CD4-positive, alpha-beta memory T cell (primary cell): ENCODE measurements at regions not wholly inside any gene's neighbourhood (a gene's known extent, or its start where the extent isn't known, plus 50 kb on each side); places are given as distances from the start of the nearest gene placed in this dataset.

ENCODE experiments used
- CTCF ChIA-PET: fragments of 350-600 bp; sonication (Branson Sonifier 250); formaldehyde crosslinking; loops from one replicate; lab custom pipeline; 2021; ENCODE audit warnings: inconsistent platforms; ENCODE audit not compliant: partially characterized antibody; lab: Charles Lee
- POLR2A ChIA-PET: fragments of 350-600 bp; sonication (Branson Sonifier 250); formaldehyde crosslinking; loops from one replicate; lab custom pipeline; 2021; ENCODE audit not compliant: partially characterized antibody; lab: Charles Lee
- DNase-seq, 5 donors: peaks; one replicate each; pipeline versions ENCODE4 v3.0.0 to v3.0.0-alpha.2; 2020 to 2022; ENCODE audit warnings: mixed read lengths in 1 of 5
- H3K27ac ChIP-seq: one replicate; pipeline ENCODE4 v1.7.0; 2013; ENCODE audit warnings: low read depth, low read length
- H3K27me3 ChIP-seq: 2 replicates; pipeline ENCODE4 v1.7.0; 2013; ENCODE audit warnings: mild to moderate bottlenecking, low read length, moderate library complexity; ENCODE audit not compliant: insufficient read depth
- H3K36me3 ChIP-seq: 2 replicates; pipeline ENCODE4 v1.7.0; 2013; ENCODE audit warnings: mild to moderate bottlenecking, low read length, moderate library complexity; ENCODE audit not compliant: insufficient read depth
- H3K4me1 ChIP-seq: 2 replicates; pipeline ENCODE4 v1.7.0; 2013; ENCODE audit warnings: mild to moderate bottlenecking, low read length, moderate library complexity; ENCODE audit not compliant: insufficient read depth
- H3K4me3 ChIP-seq, 2 donors: one replicate each; pipeline ENCODE4 v1.7.0; 2013; ENCODE audit warnings: low read length in 2 of 2, mild to moderate bottlenecking in 1 of 2
- H3K9me3 ChIP-seq, 2 donors: one replicate each; pipeline ENCODE4 v1.7.0; 2013; ENCODE audit warnings: low read length in 2 of 2, control low read depth in 1 of 2; ENCODE audit not compliant: control insufficient read depth in 1 of 2
- H3K27ac Mint-ChIP-seq, 7 donors: one replicate each; pipeline ENCODE4 v1.8.0; 2020 to 2021; ENCODE audit warnings: mixed read lengths in 7 of 7, mild to moderate bottlenecking in 6 of 7, inconsistent platforms in 3 of 7, moderate library complexity in 3 of 7
- H3K27me3 Mint-ChIP-seq, 2 donors: one replicate each; pipeline ENCODE4 v1.8.0; 2020 to 2021; ENCODE audit warnings: mixed read lengths in 2 of 2
- H3K36me3 Mint-ChIP-seq, 2 donors: one replicate each; pipeline ENCODE4 v1.8.0; 2020 to 2021; ENCODE audit warnings: mixed read lengths in 2 of 2, inconsistent platforms in 1 of 2, mild to moderate bottlenecking in 1 of 2
- H3K4me1 Mint-ChIP-seq, 4 donors: one replicate each; pipeline ENCODE4 v1.8.0; 2020 to 2021; ENCODE audit warnings: mixed read lengths in 4 of 4, mild to moderate bottlenecking in 1 of 4
- H3K4me3 Mint-ChIP-seq, 8 donors: one replicate each; pipeline ENCODE4 v1.8.0; 2020 to 2021; ENCODE audit warnings: mixed read lengths in 8 of 8, mild to moderate bottlenecking in 7 of 8, moderate library complexity in 6 of 8, inconsistent platforms in 3 of 8
- H3K9me3 Mint-ChIP-seq, 8 donors: one replicate each; pipeline ENCODE4 v1.8.0; 2020 to 2021; ENCODE audit warnings: mixed read lengths in 8 of 8, mild to moderate bottlenecking in 5 of 8, inconsistent platforms in 3 of 8, moderate library complexity in 1 of 8
- intact Hi-C: fragments of 100-400 bp; cut with micrococcal nuclease; formaldehyde crosslinking; loops from one replicate; pipeline ENCODE4 v1.15.1; 2023

DNA sequence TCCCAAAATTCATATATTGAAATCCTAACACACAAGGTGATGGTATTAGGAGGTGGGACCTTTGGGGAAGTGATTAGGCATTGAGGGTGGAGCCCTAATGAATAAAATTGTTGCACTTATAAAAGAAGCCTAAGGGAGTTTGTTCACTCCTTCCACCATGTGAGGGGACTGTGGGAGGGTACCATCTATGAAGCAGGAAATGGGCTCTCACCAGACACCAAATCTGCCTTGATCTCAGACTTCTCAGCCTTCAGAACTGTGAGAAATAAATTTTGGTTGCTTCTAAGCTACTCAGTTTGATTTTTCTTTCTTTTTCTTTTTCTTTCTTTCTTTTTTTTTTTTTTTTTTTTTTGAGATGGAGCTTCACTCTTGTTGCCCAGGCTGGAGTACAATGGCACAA is 116.2 kb upstream of the GPC3 start:
- H3K27me3 Mint-ChIP-seq: no peaks in the 10 kb centered on the region
- H3K9me3 ChIP-seq: no peaks in the 10 kb centered on the region
- ChIA-PET POLR2A (no interaction called here), CTCF (no interaction called here)
- no peak overlapping the region for H3K4me3 ChIP-seq
- H3K36me3 ChIP-seq: no peaks in the 10 kb centered on the region
- no peak overlapping the region for H3K27ac Mint-ChIP-seq
- no peaks in the 10 kb centered on the region for H3K4me1 ChIP-seq
- H3K9me3 Mint-ChIP-seq: peaks cover 0 to 5% (median 0%) of the 10 kb centered on the region in 8 donors
- H3K36me3 Mint-ChIP-seq: no peaks in the 10 kb centered on the region
- intact Hi-C loops: no loop called here
- no peak overlapping the region for H3K27ac ChIP-seq
- H3K4me3 Mint-ChIP-seq: peak overlapping the region in 1 of 8 donors; percentile 8
- DNase-seq: no peak
- H3K27me3 ChIP-seq: no peaks in the 10 kb centered on the region
- no peaks in the 10 kb centered on the region for H3K4me1 Mint-ChIP-seq

DNA sequence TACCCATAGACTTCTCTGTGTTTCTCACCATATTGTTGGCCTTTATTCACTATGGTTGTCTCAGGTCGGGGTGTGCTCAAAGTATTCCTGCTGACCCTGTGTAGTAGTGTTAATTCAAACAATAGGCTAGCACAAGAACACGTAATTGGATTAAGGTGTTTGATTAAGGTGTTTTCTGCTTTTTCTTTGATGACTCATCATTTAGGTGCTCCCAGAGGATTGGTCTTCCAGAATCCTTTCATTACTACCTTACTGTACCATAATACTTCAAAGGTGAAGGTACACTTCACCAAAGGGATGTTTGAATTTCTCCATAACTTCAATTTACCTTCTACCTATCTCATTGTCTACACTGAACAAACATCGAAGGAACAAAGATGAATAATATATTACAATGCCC is 121.7 kb upstream of the CCDC160 start:
- Mint-ChIP-seq H3K4me3 (no peak overlapping the region), H3K9me3 (peaks cover 0 to 3% (median 0%) of the 10 kb centered on the region in 8 donors), H3K36me3 (no peaks in the 10 kb centered on the region), H3K4me1 (peaks cover 0 to 8% (median 0%) of the 10 kb centered on the region in 4 donors), H3K27me3 (peaks cover 0 to 3% of the 10 kb centered on the region in 2 donors), H3K27ac (no peak overlapping the region)
- H3K4me3 ChIP-seq: no peak overlapping the region
- DNase-seq: no peak
- H3K9me3 ChIP-seq: no peaks in the 10 kb centered on the region
- no peaks in the 10 kb centered on the region for H3K27me3 ChIP-seq
- ChIA-PET POLR2A (no interaction called here), CTCF (no interaction called here)
- no peak overlapping the region for H3K27ac ChIP-seq
- no peaks in the 10 kb centered on the region for H3K4me1 ChIP-seq
- H3K36me3 ChIP-seq: no peaks in the 10 kb centered on the region
- intact Hi-C loops: no loop called here

DNA sequence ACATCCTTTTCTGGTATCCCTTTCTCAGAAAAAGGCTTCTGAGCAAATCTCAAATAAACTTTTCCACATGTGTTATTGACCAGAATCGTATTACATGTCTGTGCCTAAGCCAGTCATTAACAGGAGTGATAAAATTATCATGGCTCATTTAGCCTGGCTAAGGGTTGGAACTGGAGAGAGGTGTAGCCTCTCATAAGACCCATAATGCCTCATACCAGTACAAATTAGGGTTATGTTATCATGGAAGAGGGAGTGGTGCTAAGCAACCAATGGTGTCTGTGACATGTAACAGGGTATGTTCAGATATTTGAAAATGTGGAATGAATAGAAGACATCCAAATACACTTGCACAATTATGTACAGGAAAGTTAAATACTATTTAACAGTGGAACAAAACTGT is 99.6 kb upstream of the CCDC160 start:
- intact Hi-C loops: no loop called here
- H3K36me3 Mint-ChIP-seq: no peaks in the 10 kb centered on the region
- peaks cover 3 to 4% of the 10 kb centered on the region in 2 donors for H3K27me3 Mint-ChIP-seq
- H3K27ac Mint-ChIP-seq: no peak overlapping the region
- ChIA-PET CTCF (no interaction called here), POLR2A (no interaction called here)
- Histone ChIP-seq H3K9me3 (no peaks in the 10 kb centered on the region), H3K4me3 (no peak overlapping the region), H3K36me3 (no peaks in the 10 kb centered on the region), H3K4me1 (no peaks in the 10 kb centered on the region), H3K27me3 (no peaks in the 10 kb centered on the region), H3K27ac (no peak overlapping the region)
- no peaks in the 10 kb centered on the region for H3K9me3 Mint-ChIP-seq
- H3K4me3 Mint-ChIP-seq: no peak overlapping the region
- no peak for DNase-seq
- H3K4me1 Mint-ChIP-seq: no peaks in the 10 kb centered on the region

DNA sequence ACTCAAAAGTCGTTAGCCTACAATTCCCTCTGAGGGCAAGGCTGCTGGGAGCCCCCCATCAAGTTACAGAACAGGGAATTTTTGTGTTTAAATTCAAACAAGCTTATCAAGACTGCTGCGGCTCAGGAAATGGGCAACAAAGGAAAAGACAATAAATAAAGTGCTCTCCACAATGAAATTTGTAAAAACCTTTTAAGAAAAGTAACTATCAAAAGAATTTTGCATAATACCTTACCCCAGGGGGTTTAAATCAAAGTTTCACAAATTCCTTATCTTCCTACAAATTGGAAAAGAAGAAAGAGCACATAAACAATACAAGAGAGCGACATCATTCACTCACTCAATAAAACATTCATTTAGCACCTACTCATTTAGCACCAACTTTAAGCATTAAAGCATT is 97.9 kb upstream of the CCDC160 start:
- Histone ChIP-seq H3K4me1 (no peaks in the 10 kb centered on the region), H3K9me3 (no peaks in the 10 kb centered on the region), H3K4me3 (no peak overlapping the region), H3K27me3 (no peaks in the 10 kb centered on the region), H3K27ac (no peak overlapping the region), H3K36me3 (no peaks in the 10 kb centered on the region)
- intact Hi-C loops: no loop called here
- Mint-ChIP-seq H3K9me3 (no peaks in the 10 kb centered on the region), H3K36me3 (no peaks in the 10 kb centered on the region), H3K27ac (no peak overlapping the region), H3K4me3 (no peak overlapping the region), H3K4me1 (peaks cover 0 to under 1% (median 0%) of the 10 kb centered on the region in 4 donors), H3K27me3 (peaks cover 3 to 4% of the 10 kb centered on the region in 2 donors)
- no peak for DNase-seq
- CTCF ChIA-PET: interaction anchor here (0.6 kb wide), 1 partner anchor 1734 kb away, joined by 3 read pairs; no protein-coding TSS in a partner anchor
- POLR2A ChIA-PET: no interaction called here

DNA sequence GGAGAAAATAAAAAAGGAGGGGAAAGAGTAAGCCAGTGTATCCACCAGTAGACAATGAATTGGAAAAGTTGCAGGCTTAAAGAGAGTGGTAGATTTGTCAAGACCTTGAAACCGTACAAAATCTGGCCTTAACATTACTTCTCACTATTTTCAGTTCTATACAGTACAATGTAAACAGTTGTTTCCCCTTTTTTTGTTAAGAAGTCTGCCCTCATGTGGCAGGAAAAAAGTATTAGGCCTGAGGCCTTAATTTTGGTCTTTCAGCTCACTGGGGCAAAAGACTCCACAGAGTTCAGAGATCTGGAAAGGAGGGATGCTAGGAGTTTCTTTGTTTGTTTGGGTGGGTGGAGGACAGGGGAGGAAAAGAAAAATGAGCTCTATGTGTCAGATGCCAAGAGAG is 92.8 kb upstream of the CCDC160 start:
- Histone ChIP-seq H3K9me3 (no peaks in the 10 kb centered on the region), H3K4me3 (no peak overlapping the region), H3K27ac (no peak overlapping the region), H3K36me3 (no peaks in the 10 kb centered on the region), H3K27me3 (no peaks in the 10 kb centered on the region), H3K4me1 (no peaks in the 10 kb centered on the region)
- no peak overlapping the region for H3K27ac Mint-ChIP-seq
- ChIA-PET POLR2A (no interaction called here), CTCF (interaction anchor here (1.0 to 1.3 kb wide), 4 partner anchors 9 to 353 kb away, joined by 3 to 6 read pairs (median 4); no protein-coding TSS in a partner anchor)
- H3K36me3 Mint-ChIP-seq: no peaks in the 10 kb centered on the region
- peaks cover 0 to 5% (median 0%) of the 10 kb centered on the region in 4 donors for H3K4me1 Mint-ChIP-seq
- H3K4me3 Mint-ChIP-seq: no peak overlapping the region
- DNase-seq: peak in 2 of 5 donors; percentile 1 to 16
- peaks cover 0 to 3% of the 10 kb centered on the region in 2 donors for H3K27me3 Mint-ChIP-seq
- intact Hi-C loops: loop anchor here (2.0 kb wide), 1 partner anchor 351 kb away; no protein-coding TSS in a partner anchor
- H3K9me3 Mint-ChIP-seq: no peaks in the 10 kb centered on the region

DNA sequence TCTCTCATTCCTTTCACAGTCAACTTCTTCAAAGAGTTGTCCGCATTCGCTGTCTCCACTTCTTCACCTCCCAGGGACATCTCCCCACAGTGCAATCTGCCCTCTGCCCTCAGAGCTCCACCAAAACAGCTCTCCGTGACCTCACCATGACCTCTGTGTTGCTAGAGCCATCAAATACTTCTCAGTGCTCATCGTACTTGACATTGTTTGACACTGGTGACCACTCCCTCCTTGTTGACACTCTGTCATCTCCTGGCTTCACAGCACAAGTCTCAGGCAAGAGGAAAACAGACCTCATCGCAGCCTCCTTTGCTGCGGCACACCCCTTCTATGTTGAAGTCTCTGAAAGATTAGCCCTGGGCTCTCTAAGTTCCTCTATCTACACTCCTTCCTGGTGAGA is 90.5 kb upstream of the CCDC160 start:
- no peak for DNase-seq
- Histone ChIP-seq H3K27ac (no peak overlapping the region), H3K4me3 (no peak overlapping the region), H3K9me3 (no peaks in the 10 kb centered on the region), H3K4me1 (no peaks in the 10 kb centered on the region), H3K27me3 (no peaks in the 10 kb centered on the region), H3K36me3 (no peaks in the 10 kb centered on the region)
- H3K9me3 Mint-ChIP-seq: no peaks in the 10 kb centered on the region
- peaks cover 0 to 5% (median 0%) of the 10 kb centered on the region in 4 donors for H3K4me1 Mint-ChIP-seq
- intact Hi-C loops: no loop called here
- ChIA-PET POLR2A (no interaction called here), CTCF (no interaction called here)
- no peaks in the 10 kb centered on the region for H3K36me3 Mint-ChIP-seq
- H3K27me3 Mint-ChIP-seq: no peaks in the 10 kb centered on the region
- no peak overlapping the region for H3K4me3 Mint-ChIP-seq
- H3K27ac Mint-ChIP-seq: no peak overlapping the region

DNA sequence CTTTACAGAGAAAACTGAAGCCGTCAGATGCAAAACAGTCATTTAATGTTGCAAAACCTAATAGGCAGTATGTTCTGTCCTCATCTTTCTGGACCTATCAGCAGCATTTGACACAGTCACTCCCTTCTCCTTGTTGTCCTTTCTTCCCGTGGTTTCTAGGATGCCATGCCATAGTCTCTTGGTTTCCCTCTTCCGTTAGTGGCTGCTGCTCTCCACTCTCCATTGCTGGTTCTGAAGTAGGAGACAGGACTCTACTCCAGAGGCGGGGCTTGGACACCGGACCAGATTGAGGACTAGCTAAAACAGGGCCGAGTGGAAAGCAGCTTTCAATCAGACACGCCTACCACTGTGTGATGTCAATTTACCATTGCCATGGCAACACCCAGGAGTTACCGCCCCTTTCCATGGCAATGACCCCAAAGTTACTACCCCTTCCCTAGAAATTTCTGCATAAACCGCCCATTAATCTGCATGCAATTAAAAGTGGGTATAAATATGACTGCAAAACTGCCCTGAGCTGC is 88.8 kb upstream of the CCDC160 start:
- H3K27ac Mint-ChIP-seq: no peak overlapping the region
- CTCF ChIA-PET: no interaction called here

More for the DNA sequence above, 88.8 kb upstream of the CCDC160 start:
- Histone ChIP-seq H3K4me1 (no peaks in the 10 kb centered on the region), H3K4me3 (no peak overlapping the region), H3K9me3 (no peaks in the 10 kb centered on the region), H3K36me3 (no peaks in the 10 kb centered on the region), H3K27ac (no peak overlapping the region), H3K27me3 (no peaks in the 10 kb centered on the region)
- Mint-ChIP-seq H3K36me3 (no peaks in the 10 kb centered on the region), H3K4me1 (peaks cover 0 to 5% (median 0%) of the 10 kb centered on the region in 4 donors), H3K4me3 (no peak overlapping the region), H3K27me3 (no peaks in the 10 kb centered on the region), H3K9me3 (no peaks in the 10 kb centered on the region)
- POLR2A ChIA-PET: no interaction called here
- DNase-seq: no peak
- intact Hi-C loops: no loop called here
